HEK293 (cell line): ENCODE measurements at regions not wholly inside any gene's neighbourhood (a gene's known extent, or its start where the extent isn't known, plus 50 kb on each side); places are given as distances from the start of the nearest gene placed in this dataset.

ENCODE experiments used
- CTCF ChIA-PET: fragments of 350-600 bp; formaldehyde crosslinking; extraction: SDS; loops from one replicate; lab custom pipeline; 2021; ENCODE audit warnings: antibody characterized with exemption; lab: Yijun Ruan, JAX
- POLR2A ChIA-PET: fragments of 300-600 bp; formaldehyde crosslinking; extraction: SDS; loops from one replicate; lab custom pipeline; 2020; ENCODE audit warnings: antibody characterized with exemption, inconsistent platforms; lab: Yijun Ruan, JAX
- H3K27ac ChIP-seq: fragments of 200-500 bp; sonication (Bioruptor generic); 2 replicates; pipeline ENCODE4 v1.5.1; 2014; ENCODE audit warnings: low read depth, low read length, control low read depth, inconsistent platforms; ENCODE audit errors: extremely low read depth
- H3K36me3 ChIP-seq, 2 experiments: fragments of 200-500 bp in 1 of 2; sonication (Bioruptor generic) in 1 of 2; 1 replicate in 1 of 2; 2 replicates in 1 of 2; pipeline ENCODE4 v1.5.1; 2014 to 2017; ENCODE audit warnings: inconsistent platforms in 2 of 2, low read length in 2 of 2; ENCODE audit not compliant: control insufficient read depth in 2 of 2, insufficient read depth in 1 of 2
- H3K4me1 ChIP-seq: fragments of 200-500 bp; sonication (Bioruptor generic); 2 replicates; pipeline ENCODE4 v1.5.1; 2014; ENCODE audit warnings: mild to moderate bottlenecking, low read length, inconsistent platforms; ENCODE audit not compliant: control insufficient read depth, insufficient read depth
- H3K4me3 ChIP-seq: 2 replicates; pipeline ENCODE4 v1.5.1; 2011; ENCODE audit warnings: low read depth, mild to moderate bottlenecking, control low read depth, low read length, moderate library complexity
- H3K9me3 ChIP-seq: fragments of 200-500 bp; sonication (Bioruptor generic); 2 replicates; pipeline ENCODE4 v1.5.1; 2014; ENCODE audit warnings: low read depth, low read length, inconsistent platforms; ENCODE audit not compliant: control insufficient read depth, insufficient read depth
- BCL11B ChIP-seq: fragments of 450-650 bp; formaldehyde crosslinking; IDR thresholded peaks from 2 replicates; pipeline ENCODE4 v1.5.1; 2016; ENCODE audit warnings: low read depth, missing biosample characterization, missing genetic modification characterization
- GFI1B ChIP-seq: fragments of 450-650 bp; formaldehyde crosslinking; IDR thresholded peaks from 2 replicates; pipeline ENCODE4 v1.5.1; 2016; ENCODE audit warnings: missing biosample characterization, missing genetic modification characterization
- GLIS2 ChIP-seq: fragments of 450-650 bp; formaldehyde crosslinking; IDR thresholded peaks from 2 replicates; pipeline ENCODE4 v1.5.1; 2016; ENCODE audit warnings: missing biosample characterization, missing genetic modification characterization
- KLF10 ChIP-seq: fragments of 450-650 bp; IDR thresholded peaks from 2 replicates; pipeline ENCODE4 v1.5.1; 2018; ENCODE audit warnings: missing biosample characterization, mild to moderate bottlenecking, missing genetic modification characterization
- KLF7 ChIP-seq: fragments of 450-650 bp; formaldehyde crosslinking; IDR thresholded peaks from 2 replicates; pipeline ENCODE4 v1.5.1; 2016; ENCODE audit warnings: missing biosample characterization, missing genetic modification characterization, borderline replicate concordance
- KLF8 ChIP-seq: fragments of 450-650 bp; formaldehyde crosslinking; IDR thresholded peaks from 2 replicates; pipeline ENCODE4 v1.5.1; 2016; ENCODE audit warnings: missing biosample characterization, missing genetic modification characterization
- MEIS1 ChIP-seq: sonication (generic); formaldehyde crosslinking; IDR thresholded peaks from 2 replicates; pipeline ENCODE4 v1.8.1; 2022; ENCODE audit warnings: missing genetic modification reagents, mild to moderate bottlenecking, borderline replicate concordance
- SP7 ChIP-seq: fragments of 450-650 bp; formaldehyde crosslinking; IDR thresholded peaks from 2 replicates; pipeline ENCODE4 v1.5.1; 2016; ENCODE audit warnings: missing biosample characterization, missing genetic modification characterization
- ZBTB1 ChIP-seq: fragments of 450-650 bp; formaldehyde crosslinking; IDR thresholded peaks from 2 replicates; pipeline ENCODE4 v1.5.1; 2016; ENCODE audit warnings: missing biosample characterization, missing genetic modification characterization
- ZBTB21 ChIP-seq: fragments of 450-650 bp; formaldehyde crosslinking; IDR thresholded peaks from 2 replicates; pipeline ENCODE4 v1.5.1; 2017; ENCODE audit warnings: missing biosample characterization, missing genetic modification characterization
- ZNF114 ChIP-seq: fragments of 450-650 bp; formaldehyde crosslinking; IDR thresholded peaks from 2 replicates; pipeline ENCODE4 v1.5.0; 2017; ENCODE audit warnings: missing biosample characterization, missing genetic modification characterization
- ZNF211 ChIP-seq: fragments of 450-650 bp; formaldehyde crosslinking; IDR thresholded peaks from 2 replicates; pipeline ENCODE4 v1.5.1; 2016; ENCODE audit warnings: low read depth, missing biosample characterization, missing genetic modification characterization
- ZNF239 ChIP-seq: fragments of 450-650 bp; formaldehyde crosslinking; IDR thresholded peaks from 2 replicates; pipeline ENCODE4 v1.5.1; 2016; ENCODE audit warnings: missing biosample characterization, missing genetic modification characterization
- ZNF274 ChIP-seq, 2 experiments: fragments of 200-500 bp in 1 of 2; fragments of 450-650 bp in 1 of 2; sonication (Bioruptor generic) in 1 of 2; formaldehyde crosslinking in 1 of 2; IDR thresholded peaks; 2 replicates each; pipeline versions ENCODE4 v1.5.1 to v1.6.1; 2014 to 2016; ENCODE audit warnings: borderline replicate concordance in 1 of 2, inconsistent platforms in 1 of 2, low read length in 1 of 2, missing biosample characterization in 1 of 2, missing genetic modification characterization in 1 of 2
- ZNF302 ChIP-seq: fragments of 450-650 bp; formaldehyde crosslinking; IDR thresholded peaks from 2 replicates; pipeline ENCODE4 v1.5.1; 2016; ENCODE audit warnings: missing biosample characterization, missing genetic modification characterization, low read depth
- ZNF473 ChIP-seq: fragments of 450-650 bp; formaldehyde crosslinking; IDR thresholded peaks from 2 replicates; pipeline ENCODE4 v1.5.1; 2017; ENCODE audit warnings: missing biosample characterization, missing genetic modification characterization
- ZNF48 ChIP-seq: fragments of 450-650 bp; formaldehyde crosslinking; IDR thresholded peaks from 2 replicates; pipeline ENCODE4 v1.5.1; 2016; ENCODE audit warnings: missing biosample characterization, missing genetic modification characterization
- ZNF514 ChIP-seq: fragments of 450-650 bp; formaldehyde crosslinking; IDR thresholded peaks from 2 replicates; pipeline ENCODE4 v1.5.1; 2016; ENCODE audit warnings: missing biosample characterization, missing genetic modification characterization
- ZNF521 ChIP-seq: fragments of 450-650 bp; formaldehyde crosslinking; IDR thresholded peaks from 2 replicates; pipeline ENCODE4 v1.5.1; 2017; ENCODE audit warnings: missing biosample characterization, mild to moderate bottlenecking, missing genetic modification characterization
- ZNF560 ChIP-seq: fragments of 450-650 bp; formaldehyde crosslinking; IDR thresholded peaks from 2 replicates; pipeline ENCODE4 v1.5.1; 2017; ENCODE audit warnings: missing biosample characterization, missing genetic modification characterization, borderline replicate concordance
- ZNF629 ChIP-seq: fragments of 450-650 bp; formaldehyde crosslinking; IDR thresholded peaks from 2 replicates; pipeline ENCODE4 v1.5.1; 2017; ENCODE audit warnings: missing biosample characterization, missing genetic modification characterization
- ZNF677 ChIP-seq: fragments of 450-650 bp; IDR thresholded peaks from 2 replicates; pipeline ENCODE4 v1.5.0; 2018; ENCODE audit warnings: missing biosample characterization, mild to moderate bottlenecking, missing genetic modification characterization, moderate library complexity
- ZNF785 ChIP-seq: fragments of 450-650 bp; formaldehyde crosslinking; IDR thresholded peaks from 2 replicates; pipeline ENCODE4 v1.5.1; 2016; ENCODE audit warnings: missing biosample characterization, missing genetic modification characterization
- ZSCAN30 ChIP-seq: fragments of 450-650 bp; IDR thresholded peaks from 2 replicates; pipeline ENCODE4 v1.5.1; 2018; ENCODE audit warnings: missing biosample characterization, mild to moderate bottlenecking, missing genetic modification characterization, moderate library complexity
- TF ChIP-seq, protein P1 (sequence below): fragments of 450-650 bp; formaldehyde crosslinking; IDR thresholded peaks from 2 replicates; pipeline ENCODE4 v1.5.1; 2016; ENCODE audit warnings: missing biosample characterization, missing genetic modification characterization

DNA sequence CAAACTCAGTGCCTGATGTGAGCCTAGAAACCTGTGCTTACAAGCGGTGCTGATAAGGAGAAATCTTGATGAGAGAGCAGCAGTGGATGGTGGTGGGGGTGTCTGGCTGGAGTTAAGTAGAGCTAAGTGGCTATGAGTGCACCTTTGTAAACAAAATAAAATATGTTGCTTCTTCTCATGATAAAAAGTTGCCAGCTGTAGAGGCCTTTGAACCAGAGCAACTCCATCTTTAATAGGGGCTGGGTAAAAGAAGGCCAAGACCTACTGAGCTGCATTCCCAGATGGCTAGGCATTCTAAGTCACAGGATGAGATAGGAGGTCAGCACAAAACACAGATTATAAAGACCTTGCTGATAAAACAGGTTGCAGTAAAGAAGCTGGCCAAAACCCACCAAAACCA, 107.6 kb upstream of the FAM3C start:
- Histone ChIP-seq H3K27ac (no peak overlapping the region), H3K4me1 (no peaks in the 10 kb centered on the region), H3K36me3 (no peaks in the 10 kb centered on the region), H3K9me3 (no peaks in the 10 kb centered on the region), H3K4me3 (no peak overlapping the region)
- no peak for TF ChIP-seq ZNF211 (tag by site-specific recombination)
- TF ChIP-seq ZNF785 (tag by site-specific recombination), result no peak
- TF ChIP-seq ZNF629, result no peak
- no peak for TF ChIP-seq ZNF560 (tag by site-specific recombination)
- no peak for TF ChIP-seq ZNF521 (tag by site-specific recombination)
- TF ChIP-seq MEIS1, result no peak
- TF ChIP-seq ZBTB1 (tag by site-specific recombination), result no peak
- TF ChIP-seq BCL11B (tag by site-specific recombination), result no peak
- TF ChIP-seq ZNF114 (tag by site-specific recombination), result no peak
- TF ChIP-seq, protein P1, sequence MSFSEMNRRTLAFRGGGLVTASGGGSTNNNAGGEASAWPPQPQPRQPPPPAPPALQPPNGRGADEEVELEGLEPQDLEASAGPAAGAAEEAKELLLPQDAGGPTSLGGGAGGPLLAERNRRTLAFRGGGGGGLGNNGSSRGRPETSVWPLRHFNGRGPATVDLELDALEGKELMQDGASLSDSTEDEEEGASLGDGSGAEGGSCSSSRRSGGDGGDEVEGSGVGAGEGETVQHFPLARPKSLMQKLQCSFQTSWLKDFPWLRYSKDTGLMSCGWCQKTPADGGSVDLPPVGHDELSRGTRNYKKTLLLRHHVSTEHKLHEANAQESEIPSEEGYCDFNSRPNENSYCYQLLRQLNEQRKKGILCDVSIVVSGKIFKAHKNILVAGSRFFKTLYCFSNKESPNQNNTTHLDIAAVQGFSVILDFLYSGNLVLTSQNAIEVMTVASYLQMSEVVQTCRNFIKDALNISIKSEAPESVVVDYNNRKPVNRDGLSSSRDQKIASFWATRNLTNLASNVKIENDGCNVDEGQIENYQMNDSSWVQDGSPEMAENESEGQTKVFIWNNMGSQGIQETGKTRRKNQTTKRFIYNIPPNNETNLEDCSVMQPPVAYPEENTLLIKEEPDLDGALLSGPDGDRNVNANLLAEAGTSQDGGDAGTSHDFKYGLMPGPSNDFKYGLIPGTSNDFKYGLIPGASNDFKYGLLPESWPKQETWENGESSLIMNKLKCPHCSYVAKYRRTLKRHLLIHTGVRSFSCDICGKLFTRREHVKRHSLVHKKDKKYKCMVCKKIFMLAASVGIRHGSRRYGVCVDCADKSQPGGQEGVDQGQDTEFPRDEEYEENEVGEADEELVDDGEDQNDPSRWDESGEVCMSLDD (tag by site-specific recombination), result no peak
- TF ChIP-seq ZNF48, result no peak
- no peak for TF ChIP-seq KLF7
- no peak for TF ChIP-seq ZNF302 (tag by site-specific recombination)
- TF ChIP-seq ZSCAN30 (tag by site-specific recombination), result no peak
- no peak for TF ChIP-seq ZNF677 (tag by site-specific recombination)
- no peak for TF ChIP-seq ZNF473 (tag by site-specific recombination)
- ChIA-PET CTCF (interaction anchor here (0.8 kb wide), 1 partner anchor 102 kb away, joined by 3 read pairs; no protein-coding TSS in a partner anchor), POLR2A (no interaction called here)

DNA sequence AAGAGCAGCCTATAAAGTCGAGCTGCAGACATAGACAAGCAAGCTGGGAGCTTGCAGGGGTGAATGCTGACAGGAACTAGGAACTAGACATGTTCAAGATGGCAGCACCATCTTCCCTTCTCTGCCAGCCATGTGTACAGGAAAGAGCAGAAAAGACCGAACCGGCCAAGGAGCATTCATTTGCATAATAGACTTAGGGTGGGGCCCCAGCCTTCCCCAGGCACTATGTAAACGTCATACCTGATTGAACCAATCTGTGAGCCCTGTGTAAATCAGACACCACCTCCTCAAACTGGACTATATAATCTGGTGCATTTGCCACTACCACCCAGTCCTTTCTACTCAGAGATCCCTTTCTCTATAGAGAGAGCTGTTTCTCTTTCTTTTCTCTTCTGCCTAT, 106.9 kb upstream of the FAM3C start:
- no peaks in the 10 kb centered on the region for H3K4me1 ChIP-seq
- TF ChIP-seq GLIS2 (tag by site-specific recombination) (no peak), ZNF514 (tag by site-specific recombination) (no peak), ZNF239 (tag by site-specific recombination) (no peak), GFI1B (tag by site-specific recombination) (no peak), ZNF274 (IDR thresholded peaks at IDR 0.05; ENCODE audit: low read length) (no peak), ZNF274 (tag by site-specific recombination; IDR thresholded peaks at IDR 0.05; ENCODE audit: borderline replicate concordance) (no peak), KLF10 (tag by site-specific recombination) (no peak), ZBTB21 (tag by site-specific recombination) (no peak), KLF8 (tag by site-specific recombination) (no peak), SP7 (no peak)
- CTCF ChIA-PET, result interaction anchor here (0.8 kb wide), 1 partner anchor 103 kb away, joined by 3 read pairs; no protein-coding TSS in a partner anchor
- no peaks in the 10 kb centered on the region for H3K9me3 ChIP-seq
- POLR2A ChIA-PET, result no interaction called here
- H3K36me3 ChIP-seq, result no peaks in the 10 kb centered on the region
- no peak overlapping the region for H3K4me3 ChIP-seq
- H3K27ac ChIP-seq, result no peak overlapping the region
